WTC11 (cell line): ENCODE measurements at regions not wholly inside any gene's neighbourhood (a gene's known extent, or its start where the extent isn't known, plus 50 kb on each side); places are given as distances from the start of the nearest gene placed in this dataset.

ENCODE experiments used
- ATAC-seq: fragments of 200-7000 bp; cut with Tn5 transposase; 2 replicates; pipeline ENCODE4 v1.10.0; 2021; ENCODE audit warnings: mild to moderate bottlenecking, moderate library complexity
- CTCF ChIA-PET: fragments of 300-600 bp; sonication (Branson Sonifier 250); formaldehyde crosslinking; loops from one replicate; lab custom pipeline; 2021; ENCODE audit warnings: antibody characterized with exemption; lab: Charles Lee
- POLR2A ChIA-PET: fragments of 350-600 bp; sonication (Branson Sonifier 250); formaldehyde crosslinking; loops from one replicate; lab custom pipeline; 2021; ENCODE audit warnings: antibody characterized with exemption; lab: Charles Lee
- DNase-seq: peaks from one replicate; pipeline ENCODE4 v3.0.0; 2021; ENCODE audit warnings: low spot score
- H3K27ac Mint-ChIP-seq: 2 replicates; pipeline ENCODE4 v1.8.0; 2021; ENCODE audit warnings: mixed read lengths
- H3K27me3 Mint-ChIP-seq: 2 replicates; pipeline ENCODE4 v1.8.0; 2021; ENCODE audit warnings: low read depth, mild to moderate bottlenecking, moderate library complexity, mixed read lengths
- H3K36me3 Mint-ChIP-seq: 2 replicates; pipeline ENCODE4 v1.8.0; 2021; ENCODE audit warnings: mixed read lengths
- H3K4me1 Mint-ChIP-seq: 2 replicates; pipeline ENCODE4 v1.8.0; 2022; ENCODE audit warnings: mixed read lengths
- H3K4me3 Mint-ChIP-seq: 2 replicates; pipeline ENCODE4 v1.8.0; 2021; ENCODE audit warnings: mild to moderate bottlenecking, moderate library complexity, mixed read lengths
- H3K9me3 Mint-ChIP-seq: 2 replicates; pipeline ENCODE4 v1.8.0; 2021; ENCODE audit warnings: mixed read lengths
- ATF3 ChIP-seq: sonication (generic); formaldehyde crosslinking; conservative IDR thresholded peaks from 2 replicates; pipeline ENCODE4 v1.8.1; 2022; ENCODE audit warnings: mild to moderate bottlenecking, missing genetic modification reagents
- CBFB ChIP-seq: sonication (generic); formaldehyde crosslinking; IDR thresholded peaks from 2 replicates; pipeline ENCODE4 v1.8.1; 2022; ENCODE audit warnings: mild to moderate bottlenecking, low read depth, missing genetic modification reagents
- CREM ChIP-seq: sonication (generic); formaldehyde crosslinking; IDR thresholded peaks from 2 replicates; pipeline ENCODE4 v1.8.1; 2022; ENCODE audit warnings: mild to moderate bottlenecking, missing genetic modification reagents, moderate library complexity
- E2F4 ChIP-seq: sonication (generic); formaldehyde crosslinking; IDR thresholded peaks from 2 replicates; pipeline ENCODE4 v1.8.1; 2022; ENCODE audit warnings: low read depth, mild to moderate bottlenecking, moderate library complexity, missing genetic modification reagents, borderline replicate concordance
- ESRRA ChIP-seq: sonication (generic); formaldehyde crosslinking; IDR thresholded peaks from 2 replicates; pipeline ENCODE4 v1.8.1; 2022; ENCODE audit warnings: mild to moderate bottlenecking, missing genetic modification reagents, borderline replicate concordance
- GRHL2 ChIP-seq: fragments of 250-450 bp; sonication (Bioruptor Pico); IDR thresholded peaks from 2 replicates; pipeline ENCODE4 v1.8.0; 2022; ENCODE audit warnings: mild to moderate bottlenecking, moderate library complexity; ENCODE audit not compliant: insufficient replicate concordance, severe bottlenecking
- MXD4 ChIP-seq: fragments of 250-450 bp; sonication (Bioruptor Pico); IDR thresholded peaks from 2 replicates; pipeline ENCODE4 v1.8.0; 2021; ENCODE audit warnings: mild to moderate bottlenecking, moderate library complexity, borderline replicate concordance
- NFATC4 ChIP-seq: fragments of 250-450 bp; sonication (Bioruptor Pico); IDR thresholded peaks from 2 replicates; pipeline ENCODE4 v1.9.0; 2021; ENCODE audit warnings: mild to moderate bottlenecking
- PRDM15 ChIP-seq: sonication (generic); formaldehyde crosslinking; IDR thresholded peaks from 2 replicates; pipeline ENCODE4 v1.8.0; 2022; ENCODE audit warnings: missing genetic modification reagents
- RORB ChIP-seq: fragments of 250-450 bp; sonication (Bioruptor Pico); IDR thresholded peaks from 2 replicates; pipeline ENCODE4 v1.9.0; 2021; ENCODE audit warnings: mild to moderate bottlenecking
- ZNF219 ChIP-seq: sonication (generic); formaldehyde crosslinking; IDR thresholded peaks from 2 replicates; pipeline ENCODE4 v1.8.0; 2023; ENCODE audit warnings: missing genetic modification reagents, mild to moderate bottlenecking, borderline replicate concordance
- ZNF396 ChIP-seq: fragments of 250-450 bp; sonication (Bioruptor Pico); IDR thresholded peaks from 2 replicates; pipeline ENCODE4 v1.8.0; 2021; ENCODE audit warnings: mild to moderate bottlenecking, moderate library complexity, borderline replicate concordance
- TF ChIP-seq, protein P1 (sequence below): fragments of 200-600 bp; IDR thresholded peaks from 2 replicates; pipeline ENCODE4 v1.8.0; 2022; ENCODE audit warnings: antibody characterized with exemption
- TF ChIP-seq, protein P2 (sequence below): fragments of 250-450 bp; sonication (Bioruptor Pico); IDR thresholded peaks from 2 replicates; pipeline ENCODE4 v1.9.0; 2021; ENCODE audit warnings: moderate library complexity, mild to moderate bottlenecking, inconsistent platforms, borderline replicate concordance
- TF ChIP-seq, protein P3 (sequence below): sonication (generic); formaldehyde crosslinking; IDR thresholded peaks from 2 replicates; pipeline ENCODE4 v1.8.1; 2023; ENCODE audit warnings: mild to moderate bottlenecking, missing genetic modification reagents, moderate library complexity
- TF ChIP-seq, protein P4 (sequence below): sonication (generic); formaldehyde crosslinking; IDR thresholded peaks from 2 replicates; pipeline ENCODE4 v1.8.1; 2023; ENCODE audit warnings: mild to moderate bottlenecking, missing genetic modification reagents
- TF ChIP-seq, protein P5 (sequence below): sonication (generic); formaldehyde crosslinking; IDR thresholded peaks from 2 replicates; pipeline ENCODE4 v1.8.1; 2022; ENCODE audit warnings: missing genetic modification reagents, borderline replicate concordance

GRCh38 chr15:36499412-36500389, 79.7 kb upstream of the CDIN1 start:
- TF ChIP-seq ATF3: no peak
- TF ChIP-seq ESRRA (CRISPR knock-in tag): no peak
- TF ChIP-seq ZNF396 (CRISPR knock-in tag): no peak
- H3K36me3 Mint-ChIP-seq: no peaks in the 10 kb centered on the region
- ATAC-seq (no peak), DNase-seq (no peak)
- H3K27ac Mint-ChIP-seq: no peak overlapping the region
- POLR2A ChIA-PET: no interaction called here
- no peaks in the 10 kb centered on the region for H3K27me3 Mint-ChIP-seq
- H3K4me3 Mint-ChIP-seq: no peak overlapping the region
- H3K4me1 Mint-ChIP-seq: peaks cover 30% of the 10 kb centered on the region
- CTCF ChIA-PET: interaction anchor here (1.0 to 1.7 kb wide), 2 partner anchors 379 to 748 kb away, joined by 3 read pairs; no protein-coding TSS in a partner anchor
- H3K9me3 Mint-ChIP-seq: no peaks in the 10 kb centered on the region

DNA sequence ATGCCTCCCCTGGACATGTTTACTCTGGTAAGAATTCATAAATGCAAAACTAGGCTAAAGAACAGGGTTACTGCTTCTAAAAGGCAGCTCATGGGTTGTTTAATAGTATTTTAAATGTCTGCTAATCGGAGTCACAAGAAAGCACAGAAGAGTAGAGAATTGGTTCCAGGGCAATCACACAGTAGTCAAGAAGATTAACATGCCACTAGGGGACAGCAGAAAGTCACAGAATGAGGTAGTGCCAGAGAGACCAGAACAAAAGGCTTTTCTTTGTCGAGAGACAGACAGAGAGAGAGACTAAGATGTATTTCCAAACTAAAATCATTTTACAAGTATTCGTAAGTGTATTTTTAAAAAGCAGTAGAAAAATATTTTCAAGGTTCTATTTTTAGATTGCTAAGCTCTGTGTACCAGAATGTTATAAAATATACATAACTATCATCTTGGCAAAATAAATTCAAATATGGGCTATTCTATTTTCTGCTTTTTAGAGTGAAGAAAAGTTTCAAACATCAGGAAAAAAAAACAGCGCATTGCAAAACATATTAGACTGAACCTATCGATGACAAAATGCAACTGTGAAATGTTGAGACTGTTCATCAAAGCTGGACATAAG, 78.3 kb upstream of the CDIN1 start:
- Mint-ChIP-seq H3K27ac (no peak overlapping the region), H3K27me3 (no peaks in the 10 kb centered on the region), H3K4me1 (peaks cover 28% of the 10 kb centered on the region), H3K36me3 (no peaks in the 10 kb centered on the region), H3K9me3 (no peaks in the 10 kb centered on the region), H3K4me3 (no peak overlapping the region)
- no peak for TF ChIP-seq ZNF219 (CRISPR knock-in tag)
- TF ChIP-seq NFATC4 (CRISPR knock-in tag): no peak
- TF ChIP-seq, protein P1, sequence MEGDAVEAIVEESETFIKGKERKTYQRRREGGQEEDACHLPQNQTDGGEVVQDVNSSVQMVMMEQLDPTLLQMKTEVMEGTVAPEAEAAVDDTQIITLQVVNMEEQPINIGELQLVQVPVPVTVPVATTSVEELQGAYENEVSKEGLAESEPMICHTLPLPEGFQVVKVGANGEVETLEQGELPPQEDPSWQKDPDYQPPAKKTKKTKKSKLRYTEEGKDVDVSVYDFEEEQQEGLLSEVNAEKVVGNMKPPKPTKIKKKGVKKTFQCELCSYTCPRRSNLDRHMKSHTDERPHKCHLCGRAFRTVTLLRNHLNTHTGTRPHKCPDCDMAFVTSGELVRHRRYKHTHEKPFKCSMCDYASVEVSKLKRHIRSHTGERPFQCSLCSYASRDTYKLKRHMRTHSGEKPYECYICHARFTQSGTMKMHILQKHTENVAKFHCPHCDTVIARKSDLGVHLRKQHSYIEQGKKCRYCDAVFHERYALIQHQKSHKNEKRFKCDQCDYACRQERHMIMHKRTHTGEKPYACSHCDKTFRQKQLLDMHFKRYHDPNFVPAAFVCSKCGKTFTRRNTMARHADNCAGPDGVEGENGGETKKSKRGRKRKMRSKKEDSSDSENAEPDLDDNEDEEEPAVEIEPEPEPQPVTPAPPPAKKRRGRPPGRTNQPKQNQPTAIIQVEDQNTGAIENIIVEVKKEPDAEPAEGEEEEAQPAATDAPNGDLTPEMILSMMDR: peak; percentile 31; the same call in 1 of the 2 replicates
- no peak for TF ChIP-seq RORB (CRISPR knock-in tag)
- TF ChIP-seq, protein P2, sequence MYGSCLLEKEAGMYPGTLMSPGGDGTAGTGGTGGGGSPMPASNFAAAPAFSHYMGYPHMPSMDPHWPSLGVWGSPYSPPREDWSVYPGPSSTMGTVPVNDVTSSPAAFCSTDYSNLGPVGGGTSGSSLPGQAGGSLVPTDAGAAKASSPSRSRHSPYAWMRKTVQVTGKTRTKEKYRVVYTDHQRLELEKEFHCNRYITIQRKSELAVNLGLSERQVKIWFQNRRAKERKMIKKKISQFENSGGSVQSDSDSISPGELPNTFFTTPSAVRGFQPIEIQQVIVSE: no peak
- DNase-seq: peak; percentile 14
- POLR2A ChIA-PET: no interaction called here
- CTCF ChIA-PET: interaction anchor here (0.6 to 1.7 kb wide), 12 partner anchors 10 to 750 kb away, joined by 3 to 6 read pairs (median 3); no protein-coding TSS in a partner anchor
- peak; percentile 99 for ATAC-seq

- ATAC-seq: no peak
- H3K9me3 Mint-ChIP-seq: no peaks in the 10 kb centered on the region
- no peak for DNase-seq
- no peaks in the 10 kb centered on the region for H3K27me3 Mint-ChIP-seq
- H3K4me1 Mint-ChIP-seq: peaks cover 31% of the 10 kb centered on the region
- H3K4me3 Mint-ChIP-seq: no peak overlapping the region
- POLR2A ChIA-PET: no interaction called here
- CTCF ChIA-PET: interaction anchor here (0.8 kb wide), 1 partner anchor 343 kb away, joined by 3 read pairs; no protein-coding TSS in a partner anchor
- H3K36me3 Mint-ChIP-seq: no peaks in the 10 kb centered on the region
- H3K27ac Mint-ChIP-seq: no peak overlapping the region
- TF ChIP-seq CREM (CRISPR knock-in tag) (no peak), CBFB (CRISPR knock-in tag) (no peak), MXD4 (CRISPR knock-in tag) (no peak), PRDM15 (CRISPR knock-in tag) (no peak), E2F4 (no peak), GRHL2 (CRISPR knock-in tag) (no peak)
- TF ChIP-seq, protein P3, sequence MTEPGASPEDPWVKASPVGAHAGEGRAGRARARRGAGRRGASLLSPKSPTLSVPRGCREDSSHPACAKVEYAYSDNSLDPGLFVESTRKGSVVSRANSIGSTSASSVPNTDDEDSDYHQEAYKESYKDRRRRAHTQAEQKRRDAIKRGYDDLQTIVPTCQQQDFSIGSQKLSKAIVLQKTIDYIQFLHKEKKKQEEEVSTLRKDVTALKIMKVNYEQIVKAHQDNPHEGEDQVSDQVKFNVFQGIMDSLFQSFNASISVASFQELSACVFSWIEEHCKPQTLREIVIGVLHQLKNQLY (CRISPR knock-in tag): no peak
- TF ChIP-seq, protein P4, sequence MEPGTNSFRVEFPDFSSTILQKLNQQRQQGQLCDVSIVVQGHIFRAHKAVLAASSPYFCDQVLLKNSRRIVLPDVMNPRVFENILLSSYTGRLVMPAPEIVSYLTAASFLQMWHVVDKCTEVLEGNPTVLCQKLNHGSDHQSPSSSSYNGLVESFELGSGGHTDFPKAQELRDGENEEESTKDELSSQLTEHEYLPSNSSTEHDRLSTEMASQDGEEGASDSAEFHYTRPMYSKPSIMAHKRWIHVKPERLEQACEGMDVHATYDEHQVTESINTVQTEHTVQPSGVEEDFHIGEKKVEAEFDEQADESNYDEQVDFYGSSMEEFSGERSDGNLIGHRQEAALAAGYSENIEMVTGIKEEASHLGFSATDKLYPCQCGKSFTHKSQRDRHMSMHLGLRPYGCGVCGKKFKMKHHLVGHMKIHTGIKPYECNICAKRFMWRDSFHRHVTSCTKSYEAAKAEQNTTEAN (CRISPR knock-in tag): no peak
- TF ChIP-seq, protein P5, sequence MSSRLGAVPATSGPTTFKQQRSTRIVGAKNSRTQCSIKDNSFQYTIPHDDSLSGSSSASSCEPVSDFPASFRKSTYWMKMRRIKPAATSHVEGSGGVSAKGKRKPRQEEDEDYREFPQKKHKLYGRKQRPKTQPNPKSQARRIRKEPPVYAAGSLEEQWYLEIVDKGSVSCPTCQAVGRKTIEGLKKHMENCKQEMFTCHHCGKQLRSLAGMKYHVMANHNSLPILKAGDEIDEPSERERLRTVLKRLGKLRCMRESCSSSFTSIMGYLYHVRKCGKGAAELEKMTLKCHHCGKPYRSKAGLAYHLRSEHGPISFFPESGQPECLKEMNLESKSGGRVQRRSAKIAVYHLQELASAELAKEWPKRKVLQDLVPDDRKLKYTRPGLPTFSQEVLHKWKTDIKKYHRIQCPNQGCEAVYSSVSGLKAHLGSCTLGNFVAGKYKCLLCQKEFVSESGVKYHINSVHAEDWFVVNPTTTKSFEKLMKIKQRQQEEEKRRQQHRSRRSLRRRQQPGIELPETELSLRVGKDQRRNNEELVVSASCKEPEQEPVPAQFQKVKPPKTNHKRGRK (CRISPR knock-in tag): no peak
These were observed 76.9 kb upstream of the CDIN1 start for GRCh38 chr15:36502509-36502908.
